ENCODE measurements at regions not wholly inside any gene's neighbourhood (a gene's known extent, or its start where the extent isn't known, plus 50 kb on each side); places are given as distances from the start of the nearest gene placed in this dataset.

DNA sequence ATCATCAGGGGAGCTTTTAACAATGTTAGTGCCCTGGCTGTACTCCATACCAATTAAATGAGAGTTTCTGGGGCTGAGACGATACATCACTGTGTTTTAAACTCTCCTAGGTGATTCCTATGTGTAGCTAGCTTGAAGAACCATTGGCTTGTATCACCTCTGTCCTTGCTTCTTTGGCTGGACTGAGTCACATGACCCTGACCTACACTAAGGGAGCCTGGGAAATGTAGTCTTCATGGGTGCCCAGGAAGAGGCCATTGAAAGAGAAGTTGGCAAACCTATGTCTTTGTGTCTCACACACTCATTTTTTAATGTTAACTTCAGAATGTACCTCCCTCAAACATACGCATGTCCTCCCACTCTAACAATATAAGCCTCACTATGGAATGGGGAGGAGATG, 506.6 kb downstream of the DHX35 start (continued):
- TF ChIP-seq, protein P1, sequence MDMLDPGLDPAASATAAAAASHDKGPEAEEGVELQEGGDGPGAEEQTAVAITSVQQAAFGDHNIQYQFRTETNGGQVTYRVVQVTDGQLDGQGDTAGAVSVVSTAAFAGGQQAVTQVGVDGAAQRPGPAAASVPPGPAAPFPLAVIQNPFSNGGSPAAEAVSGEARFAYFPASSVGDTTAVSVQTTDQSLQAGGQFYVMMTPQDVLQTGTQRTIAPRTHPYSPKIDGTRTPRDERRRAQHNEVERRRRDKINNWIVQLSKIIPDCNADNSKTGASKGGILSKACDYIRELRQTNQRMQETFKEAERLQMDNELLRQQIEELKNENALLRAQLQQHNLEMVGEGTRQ (IDR thresholded peaks at IDR 0.05; ENCODE audit: low read length): peak; percentile 82
- no peak for TF ChIP-seq SIN3A (conservative IDR thresholded peaks at IDR 0.05 in 1 of 2, IDR thresholded peaks at IDR 0.05 in 1 of 2; ENCODE audit: low read depth in 1 of 2, low read length in 2 of 2)
- peak; percentile 55 for TF ChIP-seq SIX5 (IDR thresholded peaks at IDR 0.05; ENCODE audit: low read depth, low read length)
- peak; percentile 85 for TF ChIP-seq YY1 (IDR thresholded peaks at IDR 0.05; ENCODE audit: low read depth, low read length)
- TF ChIP-seq SRF (IDR thresholded peaks at IDR 0.05; ENCODE audit: low read depth, low read length): no peak
- TF ChIP-seq SAP30 (IDR thresholded peaks at IDR 0.05; ENCODE audit: insufficient read depth, insufficient replicate concordance, low read length): no peak
- no peak for TF ChIP-seq ASH2L (IDR thresholded peaks at IDR 0.05; ENCODE audit: low read length)
